ENCODE measurements at regions not wholly inside any gene's neighbourhood (a gene's known extent, or its start where the extent isn't known, plus 50 kb on each side); places are given as distances from the start of the nearest gene placed in this dataset.
"Not testable (repeated sequence)": the region's sequence is repeated elsewhere in the genome, so short reads cannot be mapped to it uniquely, and the experiment has no call there.

- DNase-seq = no peak
Observed at GRCh38 chr16:75780669-75781068, 54.4 kb upstream of the CPHXL start.

- DNase-seq = no peak
Observed at GRCh38 chr16:75781683-75782343, 55.5 kb upstream of the CPHXL start.

- no peak for DNase-seq
Observed at GRCh38 chr16:75787440-75787839, 61.1 kb upstream of the CPHXL start.

- DNase-seq = peak; percentile 50
Observed at GRCh38 chr16:75789237-75789636, 62.9 kb upstream of the CPHXL start.

GRCh38 chr16:75792771-75793492 lies 66.6 kb upstream of the CPHXL start:
- peak; percentile 79 for DNase-seq

GRCh38 chr16:75793641-75794040 lies 67.4 kb upstream of the CPHXL start:
- peak; percentile 11 for DNase-seq

- DNase-seq = no peak
Observed at GRCh38 chr16:75794426-75794825, 68.1 kb upstream of the CPHXL start.

- DNase-seq = no peak
Observed at GRCh38 chr16:75798714-75799113, 72.4 kb upstream of the CPHXL start.

GRCh38 chr16:75801307-75801706 lies 75.0 kb upstream of the CPHXL start:
- no peak for DNase-seq

GRCh38 chr16:75803753-75804152 lies 77.5 kb upstream of the CPHXL start:
- no peak for DNase-seq

- DNase-seq = no peak
Observed at GRCh38 chr16:75804368-75804767, 78.1 kb upstream of the CPHXL start.

GRCh38 chr16:75805946-75806345 lies 79.7 kb upstream of the CPHXL start:
- DNase-seq = no peak

- no peak for DNase-seq
Observed at GRCh38 chr16:75806487-75806886, 80.2 kb upstream of the CPHXL start.

- DNase-seq = no peak
Observed at GRCh38 chr16:75810342-75810741, 84.1 kb upstream of the CPHXL start.

GRCh38 chr16:75811020-75811634 lies 84.8 kb upstream of the CPHXL start:
- no peak for DNase-seq

- DNase-seq = no peak
Observed at GRCh38 chr16:75818491-75818890, 92.2 kb upstream of the CPHXL start.

- no peak for DNase-seq
Observed at GRCh38 chr16:75820672-75821071, 94.4 kb upstream of the CPHXL start.

GRCh38 chr16:75821117-75821516 lies 94.8 kb upstream of the CPHXL start:
- DNase-seq = no peak

- DNase-seq = not testable (repeated sequence)
Observed at GRCh38 chr16:75825750-75826149, 99.5 kb upstream of the CPHXL start.

- not testable (repeated sequence) for DNase-seq
Observed at GRCh38 chr16:75827372-75828038, 101.2 kb upstream of the CPHXL start.

- not testable (repeated sequence) for DNase-seq
Observed at GRCh38 chr16:75833385-75833784, 107.1 kb upstream of the CPHXL start.

- DNase-seq = no peak
Observed at GRCh38 chr16:75836347-75837010, 110.2 kb upstream of the CPHXL start.

- no peak for DNase-seq
Observed at GRCh38 chr16:75837264-75837663, 111.0 kb upstream of the CPHXL start.

Data from NCI-H146 (cell line).